Lower leg skin (tissue), 4 donors: ENCODE measurements at regions not wholly inside any gene's neighbourhood (a gene's known extent, or its start where the extent isn't known, plus 50 kb on each side); places are given as distances from the start of the nearest gene placed in this dataset.

Experiments used
- DNase-seq, 2 donors: peaks; one replicate each; pipeline ENCODE4 v3.0.0-alpha.2; 2019; ENCODE audit warnings: low spot score in 2 of 2
- H3K4me3 ChIP-seq: fragments of 200-600 bp; sonication (generic); 2 replicates; pipeline ENCODE4 v1.5.1; 2017; ENCODE audit warnings: mild to moderate bottlenecking, low read depth; ENCODE audit not compliant: poor library complexity, severe bottlenecking
- CTCF ChIP-seq, 3 donors: fragments of 450-650 bp; IDR thresholded peaks; one replicate each; pipeline ENCODE4 v1.5.1; 2016; ENCODE audit warnings: antibody characterized with exemption in 3 of 3, mild to moderate bottlenecking in 3 of 3, moderate library complexity in 2 of 3
- POLR2A ChIP-seq, 2 donors: fragments of 450-650 bp; IDR thresholded peaks; one replicate each; pipeline ENCODE4 v1.6.1; 2016 to 2017; ENCODE audit warnings: antibody characterized with exemption in 2 of 2, mild to moderate bottlenecking in 1 of 2, moderate library complexity in 1 of 2
- WGBS, 2 donors: methylation state at CpG; one replicate each; pipeline ENCODE4 v1.1.5; 2018; 5-methylcytosine and 5-hydroxymethylcytosine counted together
- intact Hi-C: fragments of 100-400 bp; cut with DNase I; formaldehyde crosslinking; loops from one replicate; pipeline ENCODE4 v1.15.0; 2023; ENCODE audit warnings: low total_unique reads

- TF ChIP-seq POLR2A (IDR thresholded peaks at IDR 0.05) = no peak
- TF ChIP-seq CTCF (IDR thresholded peaks at IDR 0.05) = no peak
- intact Hi-C loops = no loop called here
- no peak for DNase-seq
- no peak overlapping the region for H3K4me3 ChIP-seq
- 76 to 79% methylated on average over 5 of the region's 5 CpGs for WGBS, 2 donors
Measured at GRCh38 chr7:16098585-16099179, 322.7 kb downstream of the CRPPA start.

GRCh38 chr7:16098058-16098457 is 323.3 kb downstream of the CRPPA start:
- no peak for TF ChIP-seq CTCF (IDR thresholded peaks at IDR 0.05)
- TF ChIP-seq POLR2A (IDR thresholded peaks at IDR 0.05) = no peak
- intact Hi-C loops = no loop called here
- H3K4me3 ChIP-seq = no peak overlapping the region
- no peak for DNase-seq

- 64 to 66% methylated on average over 3 of the region's 3 CpGs for WGBS, 2 donors
- no peak overlapping the region for H3K4me3 ChIP-seq
- intact Hi-C loops = no loop called here
- DNase-seq = no peak
- TF ChIP-seq POLR2A (IDR thresholded peaks at IDR 0.05) (no peak), CTCF (IDR thresholded peaks at IDR 0.05) (no peak)
Measured at GRCh38 chr7:16095171-16095950, 326.0 kb downstream of the CRPPA start.

- H3K4me3 ChIP-seq = no peak overlapping the region
- TF ChIP-seq POLR2A (IDR thresholded peaks at IDR 0.05) (no peak), CTCF (IDR thresholded peaks at IDR 0.05) (no peak)
- 89 to 99% methylated on average over 2 of the region's 2 CpGs for WGBS, 2 donors
Measured at GRCh38 chr7:16094651-16095050, 326.7 kb downstream of the CRPPA start.

GRCh38 chr7:16092711-16093110 is 328.6 kb downstream of the CRPPA start:
- 77 to 84% methylated on average over 2 of the region's 2 CpGs for WGBS, 2 donors
- no peak overlapping the region for H3K4me3 ChIP-seq
- no peak for DNase-seq
- no peak for TF ChIP-seq CTCF (IDR thresholded peaks at IDR 0.05)
- intact Hi-C loops = no loop called here

More at GRCh38 chr7:16094651-16095050, 326.7 kb downstream of the CRPPA start:
- intact Hi-C loops = no loop called here
- no peak for DNase-seq
